Daoy (cell line): ENCODE measurements at regions not wholly inside any gene's neighbourhood (a gene's known extent, or its start where the extent isn't known, plus 50 kb on each side); places are given as distances from the start of the nearest gene placed in this dataset.

ENCODE experiments used
- DNase-seq: peaks from one replicate; pipeline ENCODE4 v3.0.0-alpha.2; 2015; ENCODE audit warnings: low read depth

GRCh38 chr2:42957861-42958301 is 165.5 kb upstream of the HAAO start:
- no peak for DNase-seq

GRCh38 chr2:42957109-42957860 is 164.9 kb upstream of the HAAO start:
- peak; percentile 34 for DNase-seq

- DNase-seq = no peak
Observed at GRCh38 chr2:42954227-42954962, 162.0 kb upstream of the HAAO start.

GRCh38 chr2:42953216-42953615 is 160.8 kb upstream of the HAAO start:
- no peak for DNase-seq

GRCh38 chr2:42951263-42951938 is 159.0 kb upstream of the HAAO start:
- no peak for DNase-seq

GRCh38 chr2:42949125-42949524 is 156.7 kb upstream of the HAAO start:
- no peak for DNase-seq

GRCh38 chr2:42947809-42948600 is 155.6 kb upstream of the HAAO start:
- DNase-seq = no peak

- DNase-seq = peak; percentile 33
Observed at GRCh38 chr2:42944779-42945415, 152.5 kb upstream of the HAAO start.

GRCh38 chr2:42942990-42943493 is 150.7 kb upstream of the HAAO start:
- DNase-seq = no peak

GRCh38 chr2:42942214-42942989 is 150.0 kb upstream of the HAAO start:
- no peak for DNase-seq

GRCh38 chr2:42941633-42942176 is 149.3 kb upstream of the HAAO start:
- no peak for DNase-seq

- DNase-seq = no peak
Observed at GRCh38 chr2:42939411-42940206, 147.2 kb upstream of the HAAO start.

- no peak for DNase-seq
Observed at GRCh38 chr2:42938671-42939370, 146.4 kb upstream of the HAAO start.

GRCh38 chr2:42937171-42937875 is 144.9 kb upstream of the HAAO start:
- no peak for DNase-seq

GRCh38 chr2:42935692-42936671 is 143.6 kb upstream of the HAAO start:
- no peak for DNase-seq

GRCh38 chr2:42934580-42935186 is 142.3 kb upstream of the HAAO start:
- no peak for DNase-seq
